Fibroblast of pulmonary artery (primary cell): ENCODE measurements at regions not wholly inside any gene's neighbourhood (a gene's known extent, or its start where the extent isn't known, plus 50 kb on each side); places are given as distances from the start of the nearest gene placed in this dataset.

Experiments
- DNase-seq: peaks from one replicate; pipeline ENCODE4 v3.0.0-alpha.2; 2010; ENCODE audit warnings: low read depth
- H3K4me3 ChIP-seq: replicated peaks from 2 replicates; pipeline ENCODE4 v1.5.1; 2011; ENCODE audit warnings: low read depth, mild to moderate bottlenecking, control low read depth, low read length, moderate library complexity
- CTCF ChIP-seq: IDR thresholded peaks from 2 replicates; pipeline ENCODE4 v1.5.1; 2011; ENCODE audit warnings: mild to moderate bottlenecking, control low read depth, low read length, inconsistent platforms; ENCODE audit errors: missing control alignments

- no peak for TF ChIP-seq CTCF
- H3K4me3 ChIP-seq: no peak overlapping the region
- DNase-seq: no peak
Observed at GRCh38 chr4:32962100-32962499, 2241.9 kb downstream of the PCDH7 start.

- no peak overlapping the region for H3K4me3 ChIP-seq
- DNase-seq: peak; percentile 66
- no peak for TF ChIP-seq CTCF
Observed at GRCh38 chr4:32985256-32985655, 2265.1 kb downstream of the PCDH7 start.

- no peak for TF ChIP-seq CTCF
- no peak overlapping the region for H3K4me3 ChIP-seq
- DNase-seq: no peak
Observed at GRCh38 chr4:32986236-32986635, 2266.1 kb downstream of the PCDH7 start.

GRCh38 chr4:32987111-32987510 is 2266.9 kb downstream of the PCDH7 start:
- no peak for DNase-seq
- no peak overlapping the region for H3K4me3 ChIP-seq
- no peak for TF ChIP-seq CTCF

- no peak for DNase-seq
Observed at GRCh38 chr4:32988165-32988811, 2268.1 kb downstream of the PCDH7 start.

GRCh38 chr4:32991663-32992062 is 2271.5 kb downstream of the PCDH7 start:
- TF ChIP-seq CTCF: no peak
- H3K4me3 ChIP-seq: no peak overlapping the region
- peak; percentile 17 for DNase-seq

More at GRCh38 chr4:32988165-32988811, 2268.1 kb downstream of the PCDH7 start:
- no peak overlapping the region for H3K4me3 ChIP-seq
- TF ChIP-seq CTCF: no peak
